Uterus (tissue), 2 donors: ENCODE measurements at regions not wholly inside any gene's neighbourhood (a gene's known extent, or its start where the extent isn't known, plus 50 kb on each side); places are given as distances from the start of the nearest gene placed in this dataset.

ENCODE experiments used
- POLR2A ChIP-seq, 2 donors: fragments of 450-650 bp; IDR thresholded peaks; one replicate each; pipeline ENCODE4 v1.6.1; 2016; ENCODE audit warnings: antibody characterized with exemption in 2 of 2, mild to moderate bottlenecking in 1 of 2, moderate library complexity in 1 of 2
- TF ChIP-seq, protein P1 (sequence below), 4 experiments: fragments of 200-600 bp in 2 of 4; fragments of 450-650 bp in 2 of 4; sonication (generic) in 2 of 4; IDR thresholded peaks; one replicate each; pipeline ENCODE4 v1.5.1; 2016 to 2019; ENCODE audit warnings: antibody characterized with exemption in 4 of 4, mild to moderate bottlenecking in 2 of 4, moderate library complexity in 1 of 4

DNA sequence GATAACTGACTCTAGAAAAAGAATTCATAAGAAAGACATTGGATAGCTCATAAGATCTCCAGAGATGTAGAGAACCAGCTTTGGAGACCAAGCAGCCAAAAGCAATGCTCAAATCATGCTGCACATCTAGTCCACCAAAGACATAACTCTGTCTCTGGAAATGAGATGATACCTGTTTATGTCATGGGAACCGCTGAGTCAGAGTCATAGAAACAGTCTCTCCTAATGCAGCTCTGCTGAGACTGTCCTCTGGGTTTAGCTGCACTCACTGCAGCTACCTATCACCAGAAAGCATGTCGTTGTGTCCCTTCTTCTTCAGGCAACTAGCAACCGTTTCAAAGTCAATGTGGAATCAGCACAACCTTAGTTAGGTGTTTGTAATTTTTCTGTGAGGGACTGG, 218.5 kb upstream of the ROBO1 start:
- TF ChIP-seq, protein P1, sequence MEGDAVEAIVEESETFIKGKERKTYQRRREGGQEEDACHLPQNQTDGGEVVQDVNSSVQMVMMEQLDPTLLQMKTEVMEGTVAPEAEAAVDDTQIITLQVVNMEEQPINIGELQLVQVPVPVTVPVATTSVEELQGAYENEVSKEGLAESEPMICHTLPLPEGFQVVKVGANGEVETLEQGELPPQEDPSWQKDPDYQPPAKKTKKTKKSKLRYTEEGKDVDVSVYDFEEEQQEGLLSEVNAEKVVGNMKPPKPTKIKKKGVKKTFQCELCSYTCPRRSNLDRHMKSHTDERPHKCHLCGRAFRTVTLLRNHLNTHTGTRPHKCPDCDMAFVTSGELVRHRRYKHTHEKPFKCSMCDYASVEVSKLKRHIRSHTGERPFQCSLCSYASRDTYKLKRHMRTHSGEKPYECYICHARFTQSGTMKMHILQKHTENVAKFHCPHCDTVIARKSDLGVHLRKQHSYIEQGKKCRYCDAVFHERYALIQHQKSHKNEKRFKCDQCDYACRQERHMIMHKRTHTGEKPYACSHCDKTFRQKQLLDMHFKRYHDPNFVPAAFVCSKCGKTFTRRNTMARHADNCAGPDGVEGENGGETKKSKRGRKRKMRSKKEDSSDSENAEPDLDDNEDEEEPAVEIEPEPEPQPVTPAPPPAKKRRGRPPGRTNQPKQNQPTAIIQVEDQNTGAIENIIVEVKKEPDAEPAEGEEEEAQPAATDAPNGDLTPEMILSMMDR (IDR thresholded peaks at IDR 0.05), result no peak
- TF ChIP-seq POLR2A (IDR thresholded peaks at IDR 0.05), result no peak
